Nephron (organoid): ENCODE measurements at regions not wholly inside any gene's neighbourhood (a gene's known extent, or its start where the extent isn't known, plus 50 kb on each side); places are given as distances from the start of the nearest gene placed in this dataset.

Experiments used
- H3K27ac Mint-ChIP-seq, 3 experiments: 2 replicates each; pipeline ENCODE4 v1.8.0; 2020; ENCODE audit warnings: mixed read lengths in 3 of 3, mild to moderate bottlenecking in 2 of 3, moderate library complexity in 1 of 3
- H3K27me3 Mint-ChIP-seq: 2 replicates; pipeline ENCODE4 v1.8.0; 2021; ENCODE audit warnings: low read depth, mild to moderate bottlenecking, moderate library complexity, mixed read lengths
- H3K36me3 Mint-ChIP-seq: 2 replicates; pipeline ENCODE4 v1.8.0; 2020; ENCODE audit warnings: low read depth, mixed read lengths
- H3K4me1 Mint-ChIP-seq: 2 replicates; pipeline ENCODE4 v1.8.0; 2020; ENCODE audit warnings: mixed read lengths
- H3K4me3 Mint-ChIP-seq, 3 experiments: 2 replicates each; pipeline ENCODE4 v1.8.0; 2020; ENCODE audit warnings: mild to moderate bottlenecking in 3 of 3, mixed read lengths in 3 of 3, moderate library complexity in 2 of 3
- H3K9me3 Mint-ChIP-seq: 2 replicates; pipeline ENCODE4 v1.8.0; 2020; ENCODE audit warnings: mixed read lengths
- CTCF ChIP-seq, 3 experiments: fragments of 200-600 bp; sonication (generic); IDR thresholded peaks; one replicate each; pipeline ENCODE4 v1.5.0; 2021; ENCODE audit warnings: antibody characterized with exemption in 3 of 3; ENCODE audit not compliant: unreplicated experiment in 3 of 3

- peaks cover 3% of the 10 kb centered on the region for H3K27me3 Mint-ChIP-seq
- no peak for TF ChIP-seq CTCF (IDR thresholded peaks at IDR 0.05; ENCODE audit: unreplicated experiment in 3 of 3)
Measured at GRCh38 chr10:117652228-117653169, 110.0 kb downstream of the EMX2 start.

GRCh38 chr10:117653170-117653515, 110.6 kb downstream of the EMX2 start:
- peaks cover 3% of the 10 kb centered on the region for H3K27me3 Mint-ChIP-seq
- H3K9me3 Mint-ChIP-seq, result peaks cover 42% of the 10 kb centered on the region
- H3K36me3 Mint-ChIP-seq, result no peaks in the 10 kb centered on the region
- no peak for TF ChIP-seq CTCF (IDR thresholded peaks at IDR 0.05; ENCODE audit: unreplicated experiment in 3 of 3)
- no peak overlapping the region for H3K4me3 Mint-ChIP-seq
- no peaks in the 10 kb centered on the region for H3K4me1 Mint-ChIP-seq
- H3K27ac Mint-ChIP-seq, result no peak overlapping the region

More at GRCh38 chr10:117652228-117653169, 110.0 kb downstream of the EMX2 start:
- no peaks in the 10 kb centered on the region for H3K36me3 Mint-ChIP-seq
- H3K4me3 Mint-ChIP-seq, result no peak overlapping the region
- H3K4me1 Mint-ChIP-seq, result no peaks in the 10 kb centered on the region
- H3K27ac Mint-ChIP-seq, result no peak overlapping the region
- H3K9me3 Mint-ChIP-seq, result peaks cover 44% of the 10 kb centered on the region

GRCh38 chr10:117654105-117654504, 111.6 kb downstream of the EMX2 start:
- no peak overlapping the region for H3K4me3 Mint-ChIP-seq
- peaks cover 42% of the 10 kb centered on the region for H3K9me3 Mint-ChIP-seq
- no peaks in the 10 kb centered on the region for H3K4me1 Mint-ChIP-seq
- peaks cover 3% of the 10 kb centered on the region for H3K27me3 Mint-ChIP-seq
- H3K36me3 Mint-ChIP-seq, result no peaks in the 10 kb centered on the region
- H3K27ac Mint-ChIP-seq, result no peak overlapping the region
- TF ChIP-seq CTCF (IDR thresholded peaks at IDR 0.05; ENCODE audit: unreplicated experiment in 3 of 3), result no peak

GRCh38 chr10:117656385-117657367, 114.1 kb downstream of the EMX2 start:
- Mint-ChIP-seq H3K4me3 (no peak overlapping the region), H3K27ac (no peak overlapping the region), H3K36me3 (no peaks in the 10 kb centered on the region), H3K27me3 (peaks cover 3% of the 10 kb centered on the region), H3K9me3 (peaks cover 24% of the 10 kb centered on the region), H3K4me1 (no peaks in the 10 kb centered on the region)
- no peak for TF ChIP-seq CTCF (IDR thresholded peaks at IDR 0.05; ENCODE audit: unreplicated experiment in 3 of 3)

GRCh38 chr10:117661316-117661715, 118.8 kb downstream of the EMX2 start:
- no peaks in the 10 kb centered on the region for H3K27me3 Mint-ChIP-seq
- H3K9me3 Mint-ChIP-seq, result peaks cover 2% of the 10 kb centered on the region
- peaks cover 28% of the 10 kb centered on the region for H3K4me1 Mint-ChIP-seq
- TF ChIP-seq CTCF (IDR thresholded peaks at IDR 0.05; ENCODE audit: unreplicated experiment in 3 of 3), result no peak
- H3K4me3 Mint-ChIP-seq, result no peak overlapping the region
- no peaks in the 10 kb centered on the region for H3K36me3 Mint-ChIP-seq
- no peak overlapping the region for H3K27ac Mint-ChIP-seq
